Thyroid gland (tissue), 4 donors: ENCODE measurements at regions not wholly inside any gene's neighbourhood (a gene's known extent, or its start where the extent isn't known, plus 50 kb on each side); places are given as distances from the start of the nearest gene placed in this dataset.

ENCODE experiments used
- DNase-seq, 2 donors: peaks; one replicate each; pipeline ENCODE4 v3.0.0-alpha.2; 2019
- H3K27ac ChIP-seq, 3 donors: fragments of 200-600 bp; sonication (generic); 1 replicate in 2 of 3; 2 replicates in 1 of 3; pipeline ENCODE4 v1.5.1; 2016 to 2019; ENCODE audit warnings: mild to moderate bottlenecking in 1 of 3, moderate library complexity in 1 of 3
- H3K27me3 ChIP-seq: fragments of 200-600 bp; sonication (generic); one replicate; pipeline ENCODE4 v1.5.1; 2019
- H3K36me3 ChIP-seq, 2 donors: fragments of 200-600 bp; sonication (generic); one replicate each; pipeline ENCODE4 v1.5.1; 2016 to 2019
- H3K4me1 ChIP-seq, 2 donors: fragments of 200-600 bp; sonication (generic); one replicate each; pipeline ENCODE4 v1.5.1; 2017 to 2019
- H3K4me3 ChIP-seq, 3 donors: fragments of 200-600 bp; sonication (generic); replicated peaks in 1 of 3; 1 replicate in 2 of 3; 2 replicates in 1 of 3; pipeline ENCODE4 v1.5.1; 2016; ENCODE audit warnings: mild to moderate bottlenecking in 1 of 3
- H3K9me3 ChIP-seq: fragments of 200-600 bp; sonication (generic); one replicate; pipeline ENCODE4 v1.5.1; 2017
- POLR2A ChIP-seq, 2 donors: fragments of 450-650 bp; IDR thresholded peaks; one replicate each; pipeline ENCODE4 v1.6.1; 2017; ENCODE audit warnings: antibody characterized with exemption in 2 of 2, mild to moderate bottlenecking in 2 of 2, moderate library complexity in 1 of 2
- WGBS, 2 donors: methylation state at CpG; one replicate each; pipeline ENCODE4 v1.1.5; 2017; 5-methylcytosine and 5-hydroxymethylcytosine counted together
- intact Hi-C: fragments of 100-400 bp; cut with DNase I; formaldehyde crosslinking; loops from one replicate; pipeline ENCODE4 v1.15.1; 2023
- TF ChIP-seq, protein P1 (sequence below), 6 experiments: fragments of 200-600 bp in 3 of 6; fragments of 450-650 bp in 3 of 6; sonication (generic) in 3 of 6; IDR thresholded peaks; one replicate each; pipeline ENCODE4 v1.5.1; 2016 to 2019; ENCODE audit warnings: antibody characterized with exemption in 6 of 6, mild to moderate bottlenecking in 2 of 6, inconsistent platforms in 1 of 6, moderate library complexity in 1 of 6

- Histone ChIP-seq H3K4me1 (peaks cover 48 to 57% of the 10 kb centered on the region in 2 donors), H3K36me3 (no peaks in the 10 kb centered on the region), H3K4me3 (peak overlapping the region in 1 of 3 donors; percentile 25), H3K27ac (peak overlapping the region; percentile 95 to 99 (median 98)), H3K27me3 (no peaks in the 10 kb centered on the region), H3K9me3 (no peaks in the 10 kb centered on the region)
- TF ChIP-seq, protein P1, sequence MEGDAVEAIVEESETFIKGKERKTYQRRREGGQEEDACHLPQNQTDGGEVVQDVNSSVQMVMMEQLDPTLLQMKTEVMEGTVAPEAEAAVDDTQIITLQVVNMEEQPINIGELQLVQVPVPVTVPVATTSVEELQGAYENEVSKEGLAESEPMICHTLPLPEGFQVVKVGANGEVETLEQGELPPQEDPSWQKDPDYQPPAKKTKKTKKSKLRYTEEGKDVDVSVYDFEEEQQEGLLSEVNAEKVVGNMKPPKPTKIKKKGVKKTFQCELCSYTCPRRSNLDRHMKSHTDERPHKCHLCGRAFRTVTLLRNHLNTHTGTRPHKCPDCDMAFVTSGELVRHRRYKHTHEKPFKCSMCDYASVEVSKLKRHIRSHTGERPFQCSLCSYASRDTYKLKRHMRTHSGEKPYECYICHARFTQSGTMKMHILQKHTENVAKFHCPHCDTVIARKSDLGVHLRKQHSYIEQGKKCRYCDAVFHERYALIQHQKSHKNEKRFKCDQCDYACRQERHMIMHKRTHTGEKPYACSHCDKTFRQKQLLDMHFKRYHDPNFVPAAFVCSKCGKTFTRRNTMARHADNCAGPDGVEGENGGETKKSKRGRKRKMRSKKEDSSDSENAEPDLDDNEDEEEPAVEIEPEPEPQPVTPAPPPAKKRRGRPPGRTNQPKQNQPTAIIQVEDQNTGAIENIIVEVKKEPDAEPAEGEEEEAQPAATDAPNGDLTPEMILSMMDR (IDR thresholded peaks at IDR 0.05) = peak in 2 of 6 experiments; percentile 19
- TF ChIP-seq POLR2A (IDR thresholded peaks at IDR 0.05) = peak; percentile 52 to 95
- WGBS, 2 donors = 0% methylated on average over 10 to 34 of the region's 51 CpGs
- DNase-seq = peak; percentile 99
- intact Hi-C loops = no loop called here
These were observed 160.3 kb downstream of the C9orf50 start for GRCh38 chr9:129460323-129461261.

GRCh38 chr9:129459547-129460322 is 161.2 kb downstream of the C9orf50 start:
- peak overlapping the region in 1 of 3 donors; percentile 6 for H3K4me3 ChIP-seq
- H3K36me3 ChIP-seq = no peaks in the 10 kb centered on the region
- WGBS, 2 donors = 21 to 28% methylated on average over 12 to 25 of the region's 29 CpGs
- H3K27me3 ChIP-seq = no peaks in the 10 kb centered on the region
- no peaks in the 10 kb centered on the region for H3K9me3 ChIP-seq
- peak in 1 of 2 donors; percentile 55 for DNase-seq
- H3K27ac ChIP-seq = peak overlapping the region; percentile 90 to 95 (median 92)
- intact Hi-C loops = no loop called here
- peaks cover 39 to 49% of the 10 kb centered on the region in 2 donors for H3K4me1 ChIP-seq
- TF ChIP-seq, protein P1 (IDR thresholded peaks at IDR 0.05) = no peak
- TF ChIP-seq POLR2A (IDR thresholded peaks at IDR 0.05) = no peak

DNA sequence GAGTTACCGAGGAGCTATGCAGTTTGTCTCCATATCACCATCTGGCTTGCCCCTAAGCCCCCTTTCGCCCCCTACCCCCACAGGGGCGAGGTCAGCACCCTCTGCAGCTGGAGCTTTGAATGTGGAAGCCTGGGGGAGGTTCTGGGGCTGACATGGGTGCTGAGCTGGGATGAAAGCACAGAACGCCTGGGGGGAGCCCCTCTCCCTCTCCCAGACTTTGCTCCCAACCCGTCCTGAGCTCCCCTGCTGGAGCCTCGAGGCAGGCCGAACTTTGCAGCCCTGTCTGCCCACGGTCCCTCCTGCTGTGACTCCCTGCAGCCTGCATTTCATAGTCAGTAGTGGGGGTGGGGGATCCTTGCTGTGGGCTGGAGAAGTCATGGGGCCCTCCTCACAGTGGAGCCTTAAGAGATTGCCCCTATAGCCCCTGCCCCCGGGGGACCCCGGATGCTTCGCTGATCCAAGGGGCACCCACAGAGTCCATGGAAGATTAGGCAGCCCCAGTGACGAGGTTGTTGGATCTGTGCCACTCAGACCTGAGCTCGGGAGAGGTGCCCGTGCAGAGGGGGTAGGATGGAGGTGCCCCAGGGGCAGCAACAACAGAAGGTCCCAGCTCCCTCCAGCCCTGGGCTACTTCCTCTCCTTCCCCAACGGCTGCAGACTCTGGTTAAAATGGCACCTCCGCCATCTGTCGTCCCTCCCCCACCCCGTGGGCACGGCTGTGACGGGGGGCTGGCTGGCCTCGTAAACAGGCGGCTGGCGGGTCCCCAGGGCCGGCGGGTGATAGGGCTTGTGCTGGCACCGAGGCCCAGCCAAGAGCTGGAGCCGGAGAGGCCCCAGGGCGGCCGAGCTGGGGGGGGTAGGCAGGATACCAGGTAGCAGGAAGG is 162.0 kb downstream of the C9orf50 start:
- intact Hi-C loops = no loop called here
- TF ChIP-seq, protein P1 (IDR thresholded peaks at IDR 0.05) = no peak
- peak in 1 of 2 donors; percentile 61 for TF ChIP-seq POLR2A (IDR thresholded peaks at IDR 0.05)
- 36 to 40% methylated on average over 1 to 15 of the region's 29 CpGs for WGBS, 2 donors
- peaks cover 39 to 46% of the 10 kb centered on the region in 2 donors for H3K4me1 ChIP-seq
- peak overlapping the region; percentile 90 to 95 (median 92) for H3K27ac ChIP-seq
- H3K36me3 ChIP-seq = no peaks in the 10 kb centered on the region
- H3K27me3 ChIP-seq = no peaks in the 10 kb centered on the region
- DNase-seq = peak; percentile 86
- no peaks in the 10 kb centered on the region for H3K9me3 ChIP-seq
- no peak overlapping the region for H3K4me3 ChIP-seq

DNA sequence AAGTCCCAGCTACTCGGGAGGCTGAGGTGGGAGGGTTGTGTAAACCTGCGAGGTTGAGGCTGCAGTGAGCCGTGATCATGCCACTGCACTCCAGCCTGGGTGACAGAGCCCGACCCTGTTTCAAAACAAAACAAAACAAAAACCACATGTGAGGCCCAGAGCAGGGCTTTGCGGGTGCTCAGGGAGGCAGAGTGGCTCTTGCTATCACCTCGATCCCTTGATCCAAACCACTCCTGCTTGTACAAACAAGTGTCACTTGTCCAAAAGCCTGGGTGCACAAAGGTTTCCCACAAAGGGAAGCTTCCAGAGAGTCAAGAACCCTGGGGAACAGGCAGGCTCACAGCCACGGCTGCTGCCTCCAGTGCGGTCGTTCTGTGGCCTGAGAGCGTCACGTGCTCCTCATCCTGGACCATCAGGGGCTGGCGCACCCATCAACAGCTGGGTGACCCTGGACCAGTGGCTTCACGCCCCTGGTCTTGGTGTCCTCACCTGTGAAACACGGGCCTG is 162.7 kb downstream of the C9orf50 start:
- H3K4me1 ChIP-seq = peaks cover 39 to 46% of the 10 kb centered on the region in 2 donors
- WGBS, 2 donors = 13 to 31% methylated on average over 5 to 14 of the region's 14 CpGs
- peak in 1 of 2 donors; percentile 61 for TF ChIP-seq POLR2A (IDR thresholded peaks at IDR 0.05)
- TF ChIP-seq, protein P1 (IDR thresholded peaks at IDR 0.05) = no peak

More for the DNA sequence above, 162.7 kb downstream of the C9orf50 start:
- intact Hi-C loops = no loop called here
- peak; percentile 85 to 90 for DNase-seq
- H3K9me3 ChIP-seq = no peaks in the 10 kb centered on the region
- H3K27ac ChIP-seq = peak overlapping the region; percentile 90 to 95 (median 92)
- no peaks in the 10 kb centered on the region for H3K36me3 ChIP-seq
- no peaks in the 10 kb centered on the region for H3K27me3 ChIP-seq
- no peak overlapping the region for H3K4me3 ChIP-seq
